Hepatocyte (in vitro differentiated cells): ENCODE measurements at regions not wholly inside any gene's neighbourhood (a gene's known extent, or its start where the extent isn't known, plus 50 kb on each side); places are given as distances from the start of the nearest gene placed in this dataset.

ENCODE experiments used
- EZH2 ChIP-seq: fragments of 200-600 bp; sonication (generic); IDR thresholded peaks from 2 replicates; pipeline ENCODE4 v1.6.1; 2016; ENCODE audit warnings: antibody characterized with exemption, mild to moderate bottlenecking, borderline replicate concordance
- EZH2phosphoT487 ChIP-seq: fragments of 200-600 bp; sonication (generic); IDR thresholded peaks from one replicate; pipeline ENCODE4 v1.6.1; 2018; ENCODE audit warnings: antibody characterized with exemption, mild to moderate bottlenecking, low read depth, moderate library complexity; ENCODE audit not compliant: unreplicated experiment, severe bottlenecking
- TF ChIP-seq, protein P1 (sequence below): fragments of 200-600 bp; sonication (generic); IDR thresholded peaks from 2 replicates; pipeline ENCODE4 v1.5.1; 2016; ENCODE audit warnings: antibody characterized with exemption, mild to moderate bottlenecking; ENCODE audit not compliant: poor library complexity

- TF ChIP-seq, protein P1, sequence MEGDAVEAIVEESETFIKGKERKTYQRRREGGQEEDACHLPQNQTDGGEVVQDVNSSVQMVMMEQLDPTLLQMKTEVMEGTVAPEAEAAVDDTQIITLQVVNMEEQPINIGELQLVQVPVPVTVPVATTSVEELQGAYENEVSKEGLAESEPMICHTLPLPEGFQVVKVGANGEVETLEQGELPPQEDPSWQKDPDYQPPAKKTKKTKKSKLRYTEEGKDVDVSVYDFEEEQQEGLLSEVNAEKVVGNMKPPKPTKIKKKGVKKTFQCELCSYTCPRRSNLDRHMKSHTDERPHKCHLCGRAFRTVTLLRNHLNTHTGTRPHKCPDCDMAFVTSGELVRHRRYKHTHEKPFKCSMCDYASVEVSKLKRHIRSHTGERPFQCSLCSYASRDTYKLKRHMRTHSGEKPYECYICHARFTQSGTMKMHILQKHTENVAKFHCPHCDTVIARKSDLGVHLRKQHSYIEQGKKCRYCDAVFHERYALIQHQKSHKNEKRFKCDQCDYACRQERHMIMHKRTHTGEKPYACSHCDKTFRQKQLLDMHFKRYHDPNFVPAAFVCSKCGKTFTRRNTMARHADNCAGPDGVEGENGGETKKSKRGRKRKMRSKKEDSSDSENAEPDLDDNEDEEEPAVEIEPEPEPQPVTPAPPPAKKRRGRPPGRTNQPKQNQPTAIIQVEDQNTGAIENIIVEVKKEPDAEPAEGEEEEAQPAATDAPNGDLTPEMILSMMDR, result no peak
- TF ChIP-seq EZH2phosphoT487 (no peak), EZH2 (no peak)
Measured at GRCh38 chr17:33508215-33508614, 215.1 kb upstream of the ASIC2 start.
